ENCODE measurements at regions not wholly inside any gene's neighbourhood (a gene's known extent, or its start where the extent isn't known, plus 50 kb on each side); places are given as distances from the start of the nearest gene placed in this dataset.

- no peak for DNase-seq (ENCODE audit: low read depth in 3 of 3)
These were observed 279.8 kb downstream of the TNS1 start for GRCh38 chr2:217722883-217723472.

- DNase-seq (ENCODE audit: low read depth in 3 of 3) = no peak
These were observed 285.1 kb downstream of the TNS1 start for GRCh38 chr2:217717646-217718045.

- DNase-seq (ENCODE audit: low read depth in 3 of 3) = no peak
These were observed 287.3 kb downstream of the TNS1 start for GRCh38 chr2:217715484-217715883.

GRCh38 chr2:217714287-217714751 is 288.5 kb downstream of the TNS1 start:
- no peak for DNase-seq (ENCODE audit: low read depth in 3 of 3)

- DNase-seq (ENCODE audit: low read depth in 3 of 3) = peak; percentile 17 to 48 (median 46)
These were observed 289.2 kb downstream of the TNS1 start for GRCh38 chr2:217713395-217714286.

- no peak for DNase-seq (ENCODE audit: low read depth in 3 of 3)
These were observed 290.4 kb downstream of the TNS1 start for GRCh38 chr2:217712431-217712830.

GRCh38 chr2:217711188-217711587 is 291.6 kb downstream of the TNS1 start:
- DNase-seq (ENCODE audit: low read depth in 3 of 3) = no peak

- no peak for DNase-seq (ENCODE audit: low read depth in 3 of 3)
These were observed 292.5 kb downstream of the TNS1 start for GRCh38 chr2:217710211-217710765.

GRCh38 chr2:217709478-217710210 is 293.2 kb downstream of the TNS1 start:
- no peak for DNase-seq (ENCODE audit: low read depth in 3 of 3)

- no peak for DNase-seq (ENCODE audit: low read depth in 3 of 3)
These were observed 295.6 kb downstream of the TNS1 start for GRCh38 chr2:217707131-217707611.

GRCh38 chr2:217706513-217706912 is 296.3 kb downstream of the TNS1 start:
- DNase-seq (ENCODE audit: low read depth in 3 of 3) = no peak

- no peak for DNase-seq (ENCODE audit: low read depth in 3 of 3)
These were observed 296.7 kb downstream of the TNS1 start for GRCh38 chr2:217706095-217706494.

GRCh38 chr2:217705461-217705860 is 297.3 kb downstream of the TNS1 start:
- no peak for DNase-seq (ENCODE audit: low read depth in 3 of 3)

- no peak for DNase-seq (ENCODE audit: low read depth in 3 of 3)
These were observed 298.8 kb downstream of the TNS1 start for GRCh38 chr2:217703999-217704398.

GRCh38 chr2:217703102-217703501 is 299.7 kb downstream of the TNS1 start:
- DNase-seq (ENCODE audit: low read depth in 3 of 3) = no peak

GRCh38 chr2:217701622-217702021 is 301.2 kb downstream of the TNS1 start:
- DNase-seq (ENCODE audit: low read depth in 3 of 3) = no peak

GRCh38 chr2:217698691-217699090 is 304.1 kb downstream of the TNS1 start:
- DNase-seq (ENCODE audit: low read depth in 3 of 3) = no peak

- DNase-seq (ENCODE audit: low read depth in 3 of 3) = no peak
These were observed 307.7 kb downstream of the TNS1 start for GRCh38 chr2:217695033-217695520.

- DNase-seq (ENCODE audit: low read depth in 3 of 3) = no peak
These were observed 308.5 kb downstream of the TNS1 start for GRCh38 chr2:217694291-217694690.

- no peak for DNase-seq (ENCODE audit: low read depth in 3 of 3)
These were observed 309.4 kb downstream of the TNS1 start for GRCh38 chr2:217693363-217693762.

- no peak for DNase-seq (ENCODE audit: low read depth in 3 of 3)
These were observed 310.7 kb downstream of the TNS1 start for GRCh38 chr2:217691920-217692666.
